ENCODE measurements at regions not wholly inside any gene's neighbourhood (a gene's known extent, or its start where the extent isn't known, plus 50 kb on each side); places are given as distances from the start of the nearest gene placed in this dataset.
"Not testable (repeated sequence)": the region's sequence is repeated elsewhere in the genome, so short reads cannot be mapped to it uniquely, and the experiment has no call there.

GRCh38 chr16:21347538-21347937 lies 69.4 kb upstream of the CRYM start:
- H3K9me3 ChIP-seq (ENCODE audit: control insufficient read depth, insufficient read depth, low read depth, low read length) = not testable (repeated sequence)

DNA sequence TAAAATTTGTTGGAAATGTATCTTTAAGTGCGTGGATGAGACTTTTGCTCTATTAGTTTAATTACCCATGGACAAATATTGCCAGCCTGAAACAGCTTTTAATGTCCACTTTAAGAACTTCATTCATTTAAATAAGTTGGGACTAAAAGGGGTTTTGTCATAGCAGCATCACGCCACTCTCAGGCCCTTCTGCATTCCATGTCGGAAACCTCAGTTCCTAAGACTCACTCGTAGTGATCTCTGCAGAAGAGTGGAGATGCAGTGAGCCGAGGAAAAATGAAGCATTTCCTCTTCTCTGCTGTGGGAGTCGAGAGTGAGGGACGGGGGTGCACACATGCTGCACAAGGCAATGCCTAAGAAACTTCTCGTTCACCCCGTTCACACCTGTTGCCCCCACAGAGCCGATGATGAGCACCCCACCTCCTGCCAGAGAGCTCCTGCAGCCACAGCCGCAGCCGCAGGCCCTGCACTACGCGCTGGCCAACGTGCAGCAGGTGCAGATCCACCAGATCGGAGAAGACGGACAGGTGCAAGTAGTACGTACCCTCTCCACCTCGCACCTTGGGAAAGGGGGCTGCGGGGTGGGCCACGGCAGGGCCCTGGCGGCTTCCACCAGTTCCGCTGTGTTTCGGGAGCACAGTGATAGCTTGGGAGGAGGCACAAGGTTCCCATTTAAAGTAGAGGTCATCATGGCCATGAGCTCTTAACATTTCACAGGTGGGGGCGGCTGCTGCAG lies 68.8 kb upstream of the CRYM start:
- CTCF ChIA-PET; H3K4me1 ChIP-seq (ENCODE audit: control insufficient read depth, insufficient read depth, low read length); H3K4me3 ChIP-seq (ENCODE audit: low read depth, low read length); H3K9me3 ChIP-seq (ENCODE audit: control insufficient read depth, insufficient read depth, low read depth, low read length); H3K36me3 ChIP-seq (ENCODE audit: control insufficient read depth in 2 of 2, insufficient read depth in 1 of 2, low read length in 2 of 2); POLR2A ChIA-PET; H3K27ac ChIP-seq (ENCODE audit: extremely low read depth, low read depth, low read length): not testable (repeated sequence)
- TF ChIP-seq SCRT2 (tag by site-specific recombination; IDR thresholded peaks at IDR 0.05) = 0 out of 2 replicates have a peak, but pooled peaks have one; percentile 12

More at GRCh38 chr16:21347538-21347937, 69.4 kb upstream of the CRYM start:
- POLR2A ChIA-PET; CTCF ChIA-PET; H3K4me1 ChIP-seq (ENCODE audit: control insufficient read depth, insufficient read depth, low read length); H3K36me3 ChIP-seq (ENCODE audit: control insufficient read depth in 2 of 2, insufficient read depth in 1 of 2, low read length in 2 of 2); H3K4me3 ChIP-seq (ENCODE audit: low read depth, low read length); H3K27ac ChIP-seq (ENCODE audit: extremely low read depth, low read depth, low read length): not testable (repeated sequence)

DNA sequence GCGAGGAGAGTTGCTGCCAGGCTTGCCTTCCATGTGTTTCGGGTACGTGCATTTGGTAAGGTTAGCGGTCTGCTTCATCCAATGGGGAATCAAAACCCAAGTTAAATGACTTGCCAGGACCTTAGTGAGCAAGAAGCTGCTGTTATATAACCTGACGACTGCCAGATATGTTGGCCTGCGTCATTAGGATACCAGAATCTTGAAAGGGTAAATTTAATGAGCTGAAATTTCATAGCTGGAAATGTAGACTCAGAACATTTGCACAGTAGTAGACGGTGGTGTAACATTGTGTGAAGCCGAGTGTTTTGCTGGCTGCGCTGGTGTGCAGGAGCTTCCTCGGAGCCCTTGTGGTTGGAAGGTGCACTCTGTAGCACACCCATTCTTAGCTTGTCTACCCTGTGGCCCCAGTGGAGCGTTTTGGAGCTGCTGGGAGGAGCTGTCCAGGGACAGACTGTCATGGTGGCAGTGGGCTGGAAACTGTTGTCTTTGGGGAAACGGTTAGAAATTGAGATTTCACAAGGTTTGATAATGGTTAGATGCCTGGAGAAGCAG lies 66.3 kb upstream of the CRYM start:
- CTCF ChIA-PET; H3K4me1 ChIP-seq (ENCODE audit: control insufficient read depth, insufficient read depth, low read length); H3K27ac ChIP-seq (ENCODE audit: extremely low read depth, low read depth, low read length); H3K36me3 ChIP-seq (ENCODE audit: control insufficient read depth in 2 of 2, insufficient read depth in 1 of 2, low read length in 2 of 2); H3K9me3 ChIP-seq (ENCODE audit: control insufficient read depth, insufficient read depth, low read depth, low read length); H3K4me3 ChIP-seq (ENCODE audit: low read depth, low read length); POLR2A ChIA-PET: not testable (repeated sequence)

- no peaks in the 10 kb centered on the region for H3K9me3 ChIP-seq (ENCODE audit: control insufficient read depth, insufficient read depth, low read depth, low read length)
- no peak overlapping the region for H3K27ac ChIP-seq (ENCODE audit: extremely low read depth, low read depth, low read length)
- no peaks in the 10 kb centered on the region for H3K4me1 ChIP-seq (ENCODE audit: control insufficient read depth, insufficient read depth, low read length)
- H3K36me3 ChIP-seq (ENCODE audit: control insufficient read depth in 2 of 2, insufficient read depth in 1 of 2, low read length in 2 of 2) = no peaks in the 10 kb centered on the region
- no peak overlapping the region for H3K4me3 ChIP-seq (ENCODE audit: low read depth, low read length)
- ChIA-PET POLR2A (no interaction called here), CTCF (no interaction called here)
- TF ChIP-seq ZNF302 (tag by site-specific recombination; IDR thresholded peaks at IDR 0.05; ENCODE audit: low read depth) (no peak), ZNF280D (tag by site-specific recombination; IDR thresholded peaks at IDR 0.05) (no peak), MYNN (tag by site-specific recombination; IDR thresholded peaks at IDR 0.05; ENCODE audit: borderline replicate concordance) (no peak), HOXA7 (CRISPR knock-in tag; IDR thresholded peaks at IDR 0.05; ENCODE audit: borderline replicate concordance) (no peak), ZFP37 (tag by site-specific recombination; IDR thresholded peaks at IDR 0.05) (no peak), ZFP3 (tag by site-specific recombination; IDR thresholded peaks at IDR 0.05; ENCODE audit: low read depth) (no peak), ZNF350 (tag by site-specific recombination; IDR thresholded peaks at IDR 0.05) (no peak), ZNF2 (tag by site-specific recombination; IDR thresholded peaks at IDR 0.05) (no peak)
Measured at GRCh38 chr16:21341101-21341500, 63.0 kb upstream of the CRYM start.

DNA sequence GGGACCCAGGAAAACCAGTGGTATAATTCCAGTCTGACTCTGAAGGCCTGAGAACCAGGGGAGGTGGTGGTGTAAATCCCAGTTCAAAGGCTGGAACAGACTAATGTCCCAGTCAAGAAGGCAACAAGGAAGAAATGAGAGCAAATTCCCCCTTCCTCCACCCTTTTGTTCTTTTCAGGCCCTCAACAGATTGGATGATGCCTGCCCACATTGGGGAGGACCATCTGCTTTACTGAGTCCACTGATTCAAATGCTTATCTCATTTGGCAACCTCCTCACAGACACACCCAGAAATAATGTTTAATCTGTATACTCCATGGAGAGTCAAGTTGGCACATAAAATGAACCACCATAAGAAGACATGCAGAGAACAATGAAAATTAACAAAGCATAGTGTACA lies 61.9 kb upstream of the CRYM start:
- ChIA-PET POLR2A (no interaction called here), CTCF (no interaction called here)
- Histone ChIP-seq H3K27ac (ENCODE audit: extremely low read depth, low read depth, low read length) (no peak overlapping the region), H3K36me3 (ENCODE audit: control insufficient read depth in 2 of 2, insufficient read depth in 1 of 2, low read length in 2 of 2) (no peaks in the 10 kb centered on the region), H3K4me1 (ENCODE audit: control insufficient read depth, insufficient read depth, low read length) (no peaks in the 10 kb centered on the region), H3K9me3 (ENCODE audit: control insufficient read depth, insufficient read depth, low read depth, low read length) (no peaks in the 10 kb centered on the region), H3K4me3 (ENCODE audit: low read depth, low read length) (no peak overlapping the region)
- TF ChIP-seq ZNF776 (tag by site-specific recombination; IDR thresholded peaks at IDR 0.05; ENCODE audit: borderline replicate concordance) = no peak
- TF ChIP-seq ZNF544 (tag by site-specific recombination; IDR thresholded peaks at IDR 0.05) = no peak
- no peak for TF ChIP-seq GLI4 (tag by site-specific recombination; IDR thresholded peaks at IDR 0.05)
- no peak for TF ChIP-seq ZNF747 (tag by site-specific recombination; IDR thresholded peaks at IDR 0.05)
- TF ChIP-seq ZNF138 (tag by site-specific recombination; IDR thresholded peaks at IDR 0.05; ENCODE audit: borderline replicate concordance) = no peak
- TF ChIP-seq ZNF433 (tag by site-specific recombination; IDR thresholded peaks at IDR 0.05; ENCODE audit: low read depth) = no peak
- TF ChIP-seq ZNF133 (tag by site-specific recombination; IDR thresholded peaks at IDR 0.05) = no peak
- TF ChIP-seq ZNF549 (tag by site-specific recombination; IDR thresholded peaks at IDR 0.05) = no peak

All from HEK293 (cell line).